HEK293 (cell line): ENCODE measurements at regions not wholly inside any gene's neighbourhood (a gene's known extent, or its start where the extent isn't known, plus 50 kb on each side); places are given as distances from the start of the nearest gene placed in this dataset.

ENCODE experiments used
- CTCF ChIA-PET: fragments of 350-600 bp; formaldehyde crosslinking; extraction: SDS; loops from one replicate; lab custom pipeline; 2021; ENCODE audit warnings: antibody characterized with exemption; lab: Yijun Ruan, JAX
- POLR2A ChIA-PET: fragments of 300-600 bp; formaldehyde crosslinking; extraction: SDS; loops from one replicate; lab custom pipeline; 2020; ENCODE audit warnings: antibody characterized with exemption, inconsistent platforms; lab: Yijun Ruan, JAX
- H3K27ac ChIP-seq: fragments of 200-500 bp; sonication (Bioruptor generic); 2 replicates; pipeline ENCODE4 v1.5.1; 2014; ENCODE audit warnings: low read depth, low read length, control low read depth, inconsistent platforms; ENCODE audit errors: extremely low read depth
- H3K36me3 ChIP-seq, 2 experiments: fragments of 200-500 bp in 1 of 2; sonication (Bioruptor generic) in 1 of 2; 1 replicate in 1 of 2; 2 replicates in 1 of 2; pipeline ENCODE4 v1.5.1; 2014 to 2017; ENCODE audit warnings: inconsistent platforms in 2 of 2, low read length in 2 of 2; ENCODE audit not compliant: control insufficient read depth in 2 of 2, insufficient read depth in 1 of 2
- H3K4me1 ChIP-seq: fragments of 200-500 bp; sonication (Bioruptor generic); 2 replicates; pipeline ENCODE4 v1.5.1; 2014; ENCODE audit warnings: mild to moderate bottlenecking, low read length, inconsistent platforms; ENCODE audit not compliant: control insufficient read depth, insufficient read depth
- H3K4me3 ChIP-seq: 2 replicates; pipeline ENCODE4 v1.5.1; 2011; ENCODE audit warnings: low read depth, mild to moderate bottlenecking, control low read depth, low read length, moderate library complexity
- H3K9me3 ChIP-seq: fragments of 200-500 bp; sonication (Bioruptor generic); 2 replicates; pipeline ENCODE4 v1.5.1; 2014; ENCODE audit warnings: low read depth, low read length, inconsistent platforms; ENCODE audit not compliant: control insufficient read depth, insufficient read depth
- ATF2 ChIP-seq: fragments of 450-650 bp; formaldehyde crosslinking; IDR thresholded peaks from 2 replicates; pipeline ENCODE4 v1.5.1; 2016; ENCODE audit warnings: missing biosample characterization, missing genetic modification characterization, low read depth
- GLI4 ChIP-seq: fragments of 450-650 bp; formaldehyde crosslinking; IDR thresholded peaks from 2 replicates; pipeline ENCODE4 v1.5.1; 2016; ENCODE audit warnings: missing biosample characterization, missing genetic modification characterization
- OSR2 ChIP-seq: fragments of 450-650 bp; formaldehyde crosslinking; IDR thresholded peaks from 2 replicates; pipeline ENCODE4 v1.5.1; 2016; ENCODE audit warnings: missing biosample characterization, missing genetic modification characterization
- REST ChIP-seq: fragments of 450-650 bp; formaldehyde crosslinking; IDR thresholded peaks from 2 replicates; pipeline ENCODE4 v1.5.1; 2016; ENCODE audit warnings: missing biosample characterization, missing genetic modification characterization
- ZBTB8A ChIP-seq: fragments of 450-650 bp; formaldehyde crosslinking; IDR thresholded peaks from 2 replicates; pipeline ENCODE4 v1.5.1; 2016; ENCODE audit warnings: missing biosample characterization, missing genetic modification characterization
- ZFP3 ChIP-seq: fragments of 450-650 bp; formaldehyde crosslinking; IDR thresholded peaks from 2 replicates; pipeline ENCODE4 v1.5.1; 2016; ENCODE audit warnings: low read depth, missing biosample characterization, missing genetic modification characterization
- ZNF114 ChIP-seq: fragments of 450-650 bp; formaldehyde crosslinking; IDR thresholded peaks from 2 replicates; pipeline ENCODE4 v1.5.0; 2017; ENCODE audit warnings: missing biosample characterization, missing genetic modification characterization
- ZNF223 ChIP-seq: fragments of 450-650 bp; formaldehyde crosslinking; IDR thresholded peaks from 2 replicates; pipeline ENCODE4 v1.5.1; 2016; ENCODE audit warnings: missing biosample characterization, missing genetic modification characterization
- ZNF24 ChIP-seq: fragments of 450-650 bp; formaldehyde crosslinking; IDR thresholded peaks from 2 replicates; pipeline ENCODE4 v1.5.1; 2016; ENCODE audit warnings: missing biosample characterization, missing genetic modification characterization
- ZNF26 ChIP-seq: fragments of 450-650 bp; formaldehyde crosslinking; IDR thresholded peaks from 2 replicates; pipeline ENCODE4 v1.5.1; 2016; ENCODE audit warnings: missing biosample characterization, missing genetic modification characterization
- ZNF324 ChIP-seq: fragments of 450-650 bp; formaldehyde crosslinking; IDR thresholded peaks from 2 replicates; pipeline ENCODE4 v1.5.1; 2016; ENCODE audit warnings: missing biosample characterization, missing genetic modification characterization
- ZNF335 ChIP-seq: fragments of 450-650 bp; formaldehyde crosslinking; conservative IDR thresholded peaks from 2 replicates; pipeline ENCODE4 v1.5.1; 2016; ENCODE audit warnings: missing biosample characterization, missing genetic modification characterization
- ZNF366 ChIP-seq: fragments of 450-650 bp; formaldehyde crosslinking; conservative IDR thresholded peaks from 2 replicates; pipeline ENCODE4 v1.5.1; 2016; ENCODE audit warnings: missing biosample characterization, missing genetic modification characterization
- ZNF416 ChIP-seq: fragments of 450-650 bp; formaldehyde crosslinking; IDR thresholded peaks from 2 replicates; pipeline ENCODE4 v1.5.1; 2016; ENCODE audit warnings: missing biosample characterization, missing genetic modification characterization
- ZNF473 ChIP-seq: fragments of 450-650 bp; formaldehyde crosslinking; IDR thresholded peaks from 2 replicates; pipeline ENCODE4 v1.5.1; 2017; ENCODE audit warnings: missing biosample characterization, missing genetic modification characterization
- ZNF513 ChIP-seq: fragments of 450-650 bp; IDR thresholded peaks from 2 replicates; pipeline ENCODE4 v1.5.1; 2018; ENCODE audit warnings: missing biosample characterization, missing genetic modification characterization
- ZNF521 ChIP-seq: fragments of 450-650 bp; formaldehyde crosslinking; IDR thresholded peaks from 2 replicates; pipeline ENCODE4 v1.5.1; 2017; ENCODE audit warnings: missing biosample characterization, mild to moderate bottlenecking, missing genetic modification characterization
- ZNF549 ChIP-seq: fragments of 450-650 bp; IDR thresholded peaks from 2 replicates; pipeline ENCODE4 v1.5.1; 2018; ENCODE audit warnings: missing biosample characterization, missing genetic modification characterization, mild to moderate bottlenecking, inconsistent platforms, moderate library complexity
- ZNF555 ChIP-seq: fragments of 450-650 bp; formaldehyde crosslinking; conservative IDR thresholded peaks from 2 replicates; pipeline ENCODE4 v1.5.1; 2017; ENCODE audit warnings: missing biosample characterization, mild to moderate bottlenecking, missing genetic modification characterization, inconsistent platforms
- ZNF560 ChIP-seq: fragments of 450-650 bp; formaldehyde crosslinking; IDR thresholded peaks from 2 replicates; pipeline ENCODE4 v1.5.1; 2017; ENCODE audit warnings: missing biosample characterization, missing genetic modification characterization, borderline replicate concordance
- ZNF610 ChIP-seq: fragments of 450-650 bp; formaldehyde crosslinking; IDR thresholded peaks from 2 replicates; pipeline ENCODE4 v1.5.1; 2016; ENCODE audit warnings: missing biosample characterization, missing genetic modification characterization, borderline replicate concordance
- ZNF645 ChIP-seq: fragments of 450-650 bp; formaldehyde crosslinking; IDR thresholded peaks from 2 replicates; pipeline ENCODE4; 2016; ENCODE audit warnings: missing biosample characterization, missing genetic modification characterization
- ZNF777 ChIP-seq: fragments of 450-650 bp; formaldehyde crosslinking; IDR thresholded peaks from 2 replicates; pipeline ENCODE4 v1.5.1; 2017; ENCODE audit warnings: missing biosample characterization, missing genetic modification characterization, borderline replicate concordance
- ZNF792 ChIP-seq: fragments of 450-650 bp; formaldehyde crosslinking; IDR thresholded peaks from 2 replicates; pipeline ENCODE4 v1.5.1; 2016; ENCODE audit warnings: missing biosample characterization, missing genetic modification characterization
- ZXDB ChIP-seq: fragments of 450-650 bp; formaldehyde crosslinking; IDR thresholded peaks from 2 replicates; pipeline ENCODE4 v1.5.1; 2016; ENCODE audit warnings: missing biosample characterization, missing genetic modification characterization

GRCh38 chr2:217010173-217010572 is 150.3 kb upstream of the TNP1 start:
- CTCF ChIA-PET = interaction anchor here (0.6 kb wide), 1 partner anchor 156 kb away, joined by 3 read pairs; no protein-coding TSS in a partner anchor
- Histone ChIP-seq H3K4me3 (no peak overlapping the region), H3K9me3 (no peaks in the 10 kb centered on the region), H3K36me3 (no peaks in the 10 kb centered on the region), H3K27ac (no peak overlapping the region), H3K4me1 (no peaks in the 10 kb centered on the region)
- TF ChIP-seq ZNF560 (tag by site-specific recombination) (no peak), ZNF335 (tag by site-specific recombination) (no peak), ATF2 (tag by site-specific recombination) (no peak), ZNF513 (tag by site-specific recombination) (no peak), ZNF645 (tag by site-specific recombination) (no peak), OSR2 (tag by site-specific recombination) (no peak), ZNF610 (tag by site-specific recombination) (no peak)
- POLR2A ChIA-PET = no interaction called here

GRCh38 chr2:217008794-217009193 is 148.9 kb upstream of the TNP1 start:
- Histone ChIP-seq H3K4me3 (no peak overlapping the region), H3K36me3 (no peaks in the 10 kb centered on the region), H3K27ac (no peak overlapping the region), H3K4me1 (no peaks in the 10 kb centered on the region), H3K9me3 (no peaks in the 10 kb centered on the region)
- POLR2A ChIA-PET = no interaction called here
- CTCF ChIA-PET = no interaction called here
- TF ChIP-seq ZNF26 (tag by site-specific recombination) (no peak), ZNF792 (tag by site-specific recombination) (no peak), ZBTB8A (no peak), ZNF416 (tag by site-specific recombination) (no peak), REST (no peak), ZNF473 (no peak), ZNF324 (no peak), ZNF555 (tag by site-specific recombination) (no peak), ZFP3 (tag by site-specific recombination) (no peak), GLI4 (tag by site-specific recombination) (no peak), ZNF549 (tag by site-specific recombination) (no peak), ZXDB (tag by site-specific recombination) (no peak), ZNF521 (tag by site-specific recombination) (no peak), ZNF24 (tag by site-specific recombination) (no peak), ZNF223 (tag by site-specific recombination) (no peak), ZNF114 (tag by site-specific recombination) (no peak), ZNF777 (no peak), ZNF366 (tag by site-specific recombination) (no peak)
